ENCODE measurements at regions not wholly inside any gene's neighbourhood (a gene's known extent, or its start where the extent isn't known, plus 50 kb on each side); places are given as distances from the start of the nearest gene placed in this dataset.

DNA sequence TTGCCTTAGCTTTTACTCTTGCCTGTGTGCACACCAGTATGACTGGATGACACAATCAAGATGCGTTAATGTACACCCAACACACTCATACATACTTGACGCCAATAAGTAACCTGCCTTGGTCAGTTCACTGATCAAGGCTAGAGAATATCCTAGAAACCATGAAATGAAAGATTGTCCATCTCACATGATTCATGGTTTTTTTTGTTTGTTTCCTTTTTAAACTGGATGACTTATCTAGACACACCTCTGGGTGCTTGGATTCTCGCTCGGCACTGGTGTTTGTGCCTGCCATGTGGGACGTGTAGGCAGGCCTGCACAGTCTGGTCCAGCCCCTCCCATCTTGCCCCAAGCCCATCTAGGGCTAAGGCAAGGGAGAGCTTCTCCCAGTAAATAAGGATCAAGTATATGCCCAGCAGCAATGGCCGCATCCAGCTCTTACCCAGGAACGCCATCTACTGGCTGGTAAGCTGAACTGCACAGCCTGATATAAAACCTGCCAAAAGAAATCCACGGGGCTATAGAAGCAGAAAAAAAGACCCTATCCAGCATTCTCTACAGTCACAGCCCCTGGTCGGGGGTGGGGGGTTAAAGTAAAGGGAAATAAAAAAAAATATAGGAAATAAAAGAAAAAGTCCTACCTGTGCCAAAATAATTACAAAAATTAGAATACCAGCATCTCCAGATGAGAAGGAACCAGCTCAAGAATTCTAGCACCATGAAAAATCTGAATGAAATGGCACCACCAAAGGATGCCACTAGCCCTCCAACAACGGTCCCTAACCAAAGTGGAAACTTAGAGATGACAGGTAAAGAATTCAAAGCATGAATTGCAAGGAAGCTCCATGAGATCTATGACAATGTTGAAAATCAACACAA, 73.3 kb downstream of the OTOR start:
- no peak overlapping the region for H4K8ac ChIP-seq (replicated peaks; ENCODE audit: insufficient read length, low read depth, low read length)
- H2BK15ac ChIP-seq (ENCODE audit: low read depth, low read length), result no peak overlapping the region
- H4K20me1 ChIP-seq (ENCODE audit: control insufficient read depth, insufficient read depth, insufficient read length), result no peaks in the 10 kb centered on the region
- H3K18ac ChIP-seq (ENCODE audit: insufficient read length, low read depth, low read length), result no peak overlapping the region
- H2BK5ac ChIP-seq (ENCODE audit: insufficient read length, low read length), result no peak overlapping the region
- no peak overlapping the region for H4K91ac ChIP-seq (ENCODE audit: insufficient read length, low read depth, low read length)
- TF ChIP-seq, protein P1, sequence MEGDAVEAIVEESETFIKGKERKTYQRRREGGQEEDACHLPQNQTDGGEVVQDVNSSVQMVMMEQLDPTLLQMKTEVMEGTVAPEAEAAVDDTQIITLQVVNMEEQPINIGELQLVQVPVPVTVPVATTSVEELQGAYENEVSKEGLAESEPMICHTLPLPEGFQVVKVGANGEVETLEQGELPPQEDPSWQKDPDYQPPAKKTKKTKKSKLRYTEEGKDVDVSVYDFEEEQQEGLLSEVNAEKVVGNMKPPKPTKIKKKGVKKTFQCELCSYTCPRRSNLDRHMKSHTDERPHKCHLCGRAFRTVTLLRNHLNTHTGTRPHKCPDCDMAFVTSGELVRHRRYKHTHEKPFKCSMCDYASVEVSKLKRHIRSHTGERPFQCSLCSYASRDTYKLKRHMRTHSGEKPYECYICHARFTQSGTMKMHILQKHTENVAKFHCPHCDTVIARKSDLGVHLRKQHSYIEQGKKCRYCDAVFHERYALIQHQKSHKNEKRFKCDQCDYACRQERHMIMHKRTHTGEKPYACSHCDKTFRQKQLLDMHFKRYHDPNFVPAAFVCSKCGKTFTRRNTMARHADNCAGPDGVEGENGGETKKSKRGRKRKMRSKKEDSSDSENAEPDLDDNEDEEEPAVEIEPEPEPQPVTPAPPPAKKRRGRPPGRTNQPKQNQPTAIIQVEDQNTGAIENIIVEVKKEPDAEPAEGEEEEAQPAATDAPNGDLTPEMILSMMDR (conservative IDR thresholded peaks at IDR 0.05), result peak; percentile 94
- no peak overlapping the region for H2BK12ac ChIP-seq (ENCODE audit: insufficient read length, low read depth, low read length)
- WGBS (ENCODE audit: extremely low coverage, insufficient read length, low lambda C conversion rate), result no CpG with 5 or more reads among the region's 10 CpGs
- no peak overlapping the region for H2BK20ac ChIP-seq (ENCODE audit: low read depth, low read length, poor library complexity, severe bottlenecking)
- DNase-seq, result peak; percentile 57
- H4K5ac ChIP-seq (ENCODE audit: insufficient read length, low read depth, low read length), result no peak overlapping the region
- peaks cover 0 to 4% of the 10 kb centered on the region in 2 experiments; a peak in 2 of 4 replicates for H3K4me1 Mint-ChIP-seq
- H3K9me3 ChIP-seq (ENCODE audit: control insufficient read depth, low read depth, low read length), result no peaks in the 10 kb centered on the region
- no peaks in the 10 kb centered on the region for H3K79me2 ChIP-seq (ENCODE audit: insufficient read depth, low read length)
- H3K4me3 Mint-ChIP-seq, result no peak overlapping the region
- no peaks in the 10 kb centered on the region for H3K27me3 ChIP-seq (ENCODE audit: insufficient read depth, low read length)
- no peaks in the 10 kb centered on the region for H3K23me2 ChIP-seq (ENCODE audit: insufficient read length, low read depth, low read length, poor library complexity, severe bottlenecking)
- no peaks in the 10 kb centered on the region for H3K79me1 ChIP-seq (ENCODE audit: insufficient read depth, low read depth, low read length, poor library complexity, severe bottlenecking)
- no peak overlapping the region for H3K4ac ChIP-seq (ENCODE audit: low read depth, low read length)
- H3K36me3 Mint-ChIP-seq (ENCODE audit: insufficient read depth in 1 of 3, low read depth in 3 of 3), result peaks cover 3 to 27% (median 20%) of the 10 kb centered on the region in 3 experiments
- H3K4me1 ChIP-seq (ENCODE audit: insufficient read depth, low read length), result no peaks in the 10 kb centered on the region
- H2BK120ac ChIP-seq (ENCODE audit: low read depth, low read length, poor library complexity, severe bottlenecking), result no peak overlapping the region
- H3K27me3 Mint-ChIP-seq (ENCODE audit: low read depth), result no peaks in the 10 kb centered on the region; the same call in 1 of the 2 replicates
- H3K14ac ChIP-seq (ENCODE audit: insufficient read depth, low read length), result no peak overlapping the region
- H2AFZ ChIP-seq (ENCODE audit: low read length), result no peak overlapping the region
- no peak overlapping the region for H3K27ac ChIP-seq (ENCODE audit: insufficient read length, low read depth, low read length)
- H3K4me2 ChIP-seq (ENCODE audit: insufficient read depth, insufficient read length, low read length), result no peak overlapping the region
- no peak overlapping the region for H3K27ac Mint-ChIP-seq
- H3T11ph ChIP-seq (ENCODE audit: low read length), result no peak overlapping the region
- no peak overlapping the region for H3K23ac ChIP-seq (ENCODE audit: insufficient read length, low read depth, low read length)
- peaks cover 29 to 34% of the 10 kb centered on the region in 2 experiments for H3K9me3 Mint-ChIP-seq
- H3K56ac ChIP-seq (ENCODE audit: insufficient read length, low read depth, low read length), result no peak overlapping the region
- no peak overlapping the region for H2AK5ac ChIP-seq (ENCODE audit: insufficient read length, low read length)
- no peak overlapping the region for H3K9ac ChIP-seq (ENCODE audit: extremely low read depth, insufficient read length, low read length)

All from H9 (cell line).